HT-29 (cell line): ENCODE measurements at regions not wholly inside any gene's neighbourhood (a gene's known extent, or its start where the extent isn't known, plus 50 kb on each side); places are given as distances from the start of the nearest gene placed in this dataset.
A peak's percentile ranks its signal among the peaks of the same experiment; 100 is the strongest.
"Not testable (repeated sequence)": the region's sequence is repeated elsewhere in the genome, so short reads cannot be mapped to it uniquely, and the experiment has no call there.

Experiments used
- DNase-seq: peaks from one replicate; pipeline ENCODE4 v3.0.0-alpha.2; 2015; ENCODE audit warnings: low spot score

DNA sequence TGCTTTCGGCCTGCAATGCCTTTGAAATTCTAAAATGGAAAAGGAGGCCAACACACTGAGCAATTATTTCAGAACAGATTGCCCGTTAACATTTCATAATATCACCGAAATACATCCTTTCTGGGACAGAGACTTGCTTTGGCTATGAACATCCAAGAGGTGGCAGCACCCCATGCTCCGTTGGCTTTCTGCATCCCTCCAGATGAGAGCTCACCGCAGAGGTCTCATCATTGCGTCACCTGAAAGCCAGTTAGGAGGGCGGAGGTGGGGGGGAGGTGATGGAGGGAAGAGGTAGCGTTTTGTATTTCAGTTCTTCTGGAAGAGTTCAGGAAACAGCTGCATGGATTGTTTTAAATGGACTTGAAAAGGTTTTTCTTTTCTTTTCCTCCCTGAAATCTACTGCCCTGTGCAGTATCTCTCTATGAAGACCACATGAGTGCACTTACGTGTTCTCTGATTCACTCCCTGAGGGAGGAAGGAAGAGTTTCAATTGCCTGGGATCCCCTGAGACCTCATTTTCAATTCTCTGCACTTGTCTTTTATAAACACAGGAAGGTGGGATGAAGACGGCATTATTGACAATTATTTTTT, 166.8 kb upstream of the PGRMC2 start:
- peak; percentile 85 for DNase-seq

DNA sequence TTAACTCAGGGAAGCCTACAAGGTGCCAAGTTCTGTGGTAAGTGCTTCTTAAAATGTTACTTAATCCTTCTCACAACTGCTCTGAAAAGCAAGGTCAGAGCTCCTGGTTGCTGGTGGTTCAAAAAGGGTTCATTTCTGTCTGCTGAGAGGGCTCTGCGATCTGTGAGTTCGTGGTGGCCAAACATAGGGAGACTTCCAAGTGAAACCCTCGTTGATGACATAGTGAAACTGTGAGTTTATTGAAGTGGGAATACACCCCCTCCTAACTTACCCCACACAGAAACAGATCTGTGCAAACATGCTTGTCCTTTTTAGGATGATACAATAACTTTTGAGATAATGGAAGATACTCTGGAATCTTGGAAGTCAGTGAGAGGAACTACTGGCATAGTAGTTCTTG, 164.8 kb upstream of the PGRMC2 start:
- no peak for DNase-seq

DNA sequence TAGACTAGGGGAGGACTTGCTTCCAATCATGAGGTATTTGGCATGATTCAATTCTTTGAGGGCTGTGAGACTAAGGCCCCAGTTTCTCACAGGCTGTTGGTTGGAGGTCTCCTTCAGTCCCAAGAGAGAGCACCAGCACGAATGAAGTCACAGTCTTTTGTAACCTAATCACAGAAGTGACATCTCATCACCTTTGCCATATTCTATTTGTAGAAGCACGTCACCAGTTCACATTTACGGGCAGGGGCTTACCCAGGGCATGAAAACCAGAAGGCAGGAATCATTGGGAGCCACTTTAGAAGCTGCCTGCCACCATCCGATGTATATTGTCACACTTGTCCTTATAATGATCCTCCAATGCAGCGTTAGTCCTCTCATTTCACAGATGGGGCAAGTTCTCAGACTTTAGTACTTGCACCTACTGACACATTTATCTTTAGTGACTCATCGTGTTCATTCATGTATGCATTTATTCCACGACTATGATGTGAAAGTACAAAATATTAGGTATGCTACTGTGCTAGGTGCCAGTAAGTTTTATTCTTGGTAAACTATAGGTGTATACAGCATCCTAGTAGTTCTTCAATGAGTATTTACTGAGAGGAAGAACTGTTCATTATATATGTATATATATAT, 163.8 kb upstream of the PGRMC2 start:
- no peak for DNase-seq

DNA sequence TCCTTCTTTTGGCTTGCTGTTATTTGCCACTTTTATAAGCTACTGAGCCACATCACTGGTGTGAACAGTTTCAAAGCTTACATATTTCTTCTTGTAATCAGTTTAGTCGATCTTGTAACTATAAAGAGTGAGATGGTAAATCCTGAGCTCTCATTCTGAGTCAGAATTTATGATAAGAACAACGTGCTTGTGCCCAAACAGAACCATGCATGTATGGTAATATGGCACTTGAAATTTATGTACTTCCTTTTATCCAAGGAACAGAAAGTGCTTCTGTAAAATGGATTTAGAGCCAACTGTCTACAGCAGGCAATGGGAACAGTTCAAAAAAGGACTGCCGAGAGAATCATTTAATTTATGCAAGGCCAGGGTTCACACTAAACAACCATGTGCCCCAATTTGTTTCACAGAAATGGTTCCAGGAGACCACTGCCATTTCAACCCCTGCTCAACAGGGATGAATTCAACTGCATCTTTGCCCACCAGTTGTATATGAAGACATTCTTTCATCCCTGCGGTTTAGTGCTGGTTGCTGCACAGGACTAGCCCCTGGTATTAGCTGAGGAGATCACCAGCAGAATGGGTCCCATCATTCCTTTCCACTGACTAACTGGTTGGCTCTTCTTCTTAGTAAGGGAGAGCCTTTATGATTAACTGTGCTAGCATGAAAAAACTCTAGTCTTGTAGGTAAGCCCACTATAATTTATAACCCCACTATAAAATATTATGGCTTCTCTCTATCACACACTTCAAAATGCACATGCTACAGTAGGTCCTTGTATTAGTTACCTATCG, 162.9 kb upstream of the PGRMC2 start:
- no peak for DNase-seq

DNA sequence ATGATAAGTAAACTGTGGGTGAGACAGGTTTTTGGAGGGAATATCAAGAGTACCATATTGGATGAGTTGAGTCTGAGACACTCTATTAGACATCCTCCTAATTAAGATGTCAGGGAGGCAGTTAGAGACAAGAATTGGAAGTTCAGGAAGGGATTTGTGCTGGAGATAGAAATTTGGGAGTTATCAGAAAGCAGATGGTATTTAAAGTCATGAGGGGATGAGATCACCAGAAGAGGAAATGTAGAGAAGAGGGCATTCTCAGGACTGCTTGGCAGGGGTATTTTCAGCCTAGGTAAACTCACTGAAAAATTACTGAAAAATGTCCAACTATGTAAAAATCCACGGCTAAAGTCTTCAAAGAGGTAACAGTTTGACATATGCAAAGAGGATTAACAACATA, 161.6 kb upstream of the PGRMC2 start:
- no peak for DNase-seq

DNA sequence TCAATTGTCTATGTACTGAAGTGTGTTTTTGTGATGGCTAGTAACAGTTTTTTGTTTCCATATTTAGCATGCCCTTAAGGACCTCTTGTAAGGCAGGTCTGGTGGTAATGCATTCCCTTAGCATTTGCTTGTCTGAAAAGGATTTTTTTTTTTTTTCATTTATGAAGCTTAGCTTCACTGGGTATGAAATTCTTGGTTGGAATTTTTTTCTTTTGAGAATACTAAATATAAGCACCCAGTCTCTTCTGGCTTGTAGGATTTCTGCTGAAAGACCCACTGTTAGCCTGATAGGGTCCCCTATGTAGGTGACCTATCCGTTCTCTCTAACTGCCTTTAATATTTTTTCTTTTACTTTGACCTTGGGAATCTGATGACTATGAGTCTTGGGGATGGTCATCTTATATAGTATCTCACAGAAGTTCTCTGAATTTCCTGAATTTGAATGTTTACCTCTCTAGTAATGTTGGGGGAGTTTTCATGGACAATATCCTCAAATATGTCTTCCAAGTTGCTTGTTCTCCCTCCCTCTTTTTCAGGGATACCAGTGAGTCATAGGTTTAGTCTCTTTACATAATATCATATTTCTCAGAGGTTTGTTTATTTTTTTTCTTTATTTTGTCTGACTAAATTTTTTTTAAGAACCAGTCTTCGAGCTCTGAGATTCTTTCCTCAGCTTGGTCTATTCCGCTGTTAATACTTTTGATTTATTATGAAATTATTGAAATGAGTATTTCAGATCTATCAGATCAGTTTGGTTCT, 157.1 kb upstream of the PGRMC2 start:
- DNase-seq = no peak

DNA sequence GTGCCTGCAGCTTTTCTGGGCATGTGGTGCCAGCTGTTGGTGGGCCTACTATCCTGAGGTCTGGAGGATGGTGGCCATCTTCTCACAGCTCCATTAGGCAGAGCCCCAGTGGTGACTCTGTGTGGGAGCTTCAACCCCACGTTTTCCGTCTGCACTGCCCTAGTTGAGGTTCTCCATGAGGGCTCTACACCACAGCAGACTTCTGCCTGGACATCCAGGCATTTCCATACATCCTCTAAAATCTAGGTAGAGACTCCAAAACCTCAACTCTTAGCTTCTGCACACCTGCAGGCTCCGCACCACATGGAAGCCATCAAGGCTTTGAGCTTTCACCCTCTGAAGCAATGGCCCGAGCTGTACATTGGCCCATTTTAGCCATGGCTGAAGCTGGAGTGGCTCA, 153.3 kb upstream of the PGRMC2 start:
- DNase-seq = no peak

DNA sequence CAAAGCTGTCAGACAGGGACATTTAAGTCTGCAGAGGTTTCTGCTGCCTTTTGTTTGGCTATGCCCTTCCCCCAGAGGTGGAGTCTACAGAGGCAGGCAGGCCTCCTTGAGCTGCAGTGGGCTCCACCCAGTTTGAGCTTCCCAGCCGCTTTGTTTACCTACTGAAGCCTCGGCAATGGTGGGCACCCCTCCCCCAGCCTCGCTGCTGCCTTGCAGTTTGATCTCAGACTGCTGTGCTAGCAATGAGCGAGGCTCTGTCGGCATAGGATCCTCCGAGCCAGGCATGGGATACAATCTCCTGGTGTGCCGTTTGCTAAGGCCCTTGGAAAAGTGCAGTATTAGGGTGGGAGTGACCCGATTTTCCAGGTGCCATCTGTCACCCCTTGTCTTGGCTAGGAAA, 149.4 kb upstream of the PGRMC2 start:
- DNase-seq = not testable (repeated sequence)

DNA sequence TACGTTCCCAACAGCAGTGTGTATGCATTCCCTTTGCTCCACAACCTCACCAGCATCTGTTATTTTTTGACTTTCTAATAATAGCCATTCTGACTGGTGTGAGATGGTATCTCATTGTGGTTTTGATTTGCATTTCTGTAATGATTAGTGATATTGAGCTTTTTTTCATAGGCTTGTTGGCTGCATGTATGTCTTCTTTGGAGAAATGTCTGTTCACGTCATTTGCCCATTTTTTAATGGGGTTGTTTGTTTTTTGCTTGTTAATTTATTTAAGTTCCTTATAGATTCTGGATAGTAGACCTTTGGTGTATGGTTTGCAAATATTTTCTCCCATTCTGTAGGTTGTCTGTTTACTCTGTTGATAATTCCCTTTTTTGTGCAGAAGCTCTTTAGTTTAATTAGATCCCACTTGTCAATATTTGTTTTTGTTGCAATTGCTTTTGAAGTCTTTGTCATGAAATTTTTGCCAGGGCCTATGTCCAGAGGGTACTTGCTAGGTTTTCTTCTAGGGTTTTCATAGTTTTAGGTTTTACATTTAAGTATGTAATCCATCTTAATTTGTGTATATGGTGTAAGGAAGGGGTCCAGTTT, 141.5 kb upstream of the PGRMC2 start:
- DNase-seq = not testable (repeated sequence)

DNA sequence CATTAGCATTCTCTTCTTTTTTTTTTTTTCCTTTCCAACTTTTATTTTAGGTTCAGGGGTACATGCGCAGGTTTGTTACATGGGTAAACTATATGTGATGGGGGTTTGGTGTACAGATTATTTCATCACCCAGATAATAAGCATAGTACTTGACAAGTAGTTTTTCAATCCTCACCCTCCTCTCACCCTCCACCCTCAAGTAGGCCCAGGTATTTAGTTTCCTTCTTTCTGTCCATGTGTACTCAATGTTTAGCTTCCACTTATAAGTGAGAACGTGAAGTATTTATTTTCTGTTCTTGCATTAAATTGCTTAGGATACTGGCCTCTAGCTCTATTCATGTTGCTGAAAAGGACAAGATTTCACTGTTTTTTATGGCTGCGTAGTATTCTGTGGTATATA, 140.8 kb upstream of the PGRMC2 start:
- no peak for DNase-seq

DNA sequence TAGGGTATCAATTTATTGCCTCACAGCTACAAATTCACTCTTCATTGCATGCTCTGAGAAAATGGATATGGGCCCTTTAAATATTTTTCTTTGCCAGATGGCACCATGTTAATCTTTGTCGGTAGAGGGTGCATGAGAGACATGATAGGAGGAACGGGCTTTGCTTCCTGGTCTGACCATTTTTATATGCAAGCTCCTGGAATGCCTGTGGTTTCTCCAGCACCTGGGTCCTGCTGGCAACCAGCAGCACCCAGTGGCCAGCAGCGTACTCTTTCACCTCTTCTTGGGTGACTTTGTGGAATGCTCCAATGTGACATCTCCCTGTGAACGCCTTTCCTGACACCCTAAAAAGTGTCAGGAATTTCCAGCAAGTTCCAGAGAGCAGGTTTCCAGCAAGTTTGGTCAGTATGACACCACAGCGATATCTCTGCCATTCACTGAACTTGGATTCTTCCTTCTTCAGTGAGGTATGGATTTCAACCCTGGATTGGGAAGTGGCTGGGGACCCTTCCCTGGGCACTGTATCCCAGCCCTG, 140.3 kb upstream of the PGRMC2 start:
- peak; percentile 91 for DNase-seq

DNA sequence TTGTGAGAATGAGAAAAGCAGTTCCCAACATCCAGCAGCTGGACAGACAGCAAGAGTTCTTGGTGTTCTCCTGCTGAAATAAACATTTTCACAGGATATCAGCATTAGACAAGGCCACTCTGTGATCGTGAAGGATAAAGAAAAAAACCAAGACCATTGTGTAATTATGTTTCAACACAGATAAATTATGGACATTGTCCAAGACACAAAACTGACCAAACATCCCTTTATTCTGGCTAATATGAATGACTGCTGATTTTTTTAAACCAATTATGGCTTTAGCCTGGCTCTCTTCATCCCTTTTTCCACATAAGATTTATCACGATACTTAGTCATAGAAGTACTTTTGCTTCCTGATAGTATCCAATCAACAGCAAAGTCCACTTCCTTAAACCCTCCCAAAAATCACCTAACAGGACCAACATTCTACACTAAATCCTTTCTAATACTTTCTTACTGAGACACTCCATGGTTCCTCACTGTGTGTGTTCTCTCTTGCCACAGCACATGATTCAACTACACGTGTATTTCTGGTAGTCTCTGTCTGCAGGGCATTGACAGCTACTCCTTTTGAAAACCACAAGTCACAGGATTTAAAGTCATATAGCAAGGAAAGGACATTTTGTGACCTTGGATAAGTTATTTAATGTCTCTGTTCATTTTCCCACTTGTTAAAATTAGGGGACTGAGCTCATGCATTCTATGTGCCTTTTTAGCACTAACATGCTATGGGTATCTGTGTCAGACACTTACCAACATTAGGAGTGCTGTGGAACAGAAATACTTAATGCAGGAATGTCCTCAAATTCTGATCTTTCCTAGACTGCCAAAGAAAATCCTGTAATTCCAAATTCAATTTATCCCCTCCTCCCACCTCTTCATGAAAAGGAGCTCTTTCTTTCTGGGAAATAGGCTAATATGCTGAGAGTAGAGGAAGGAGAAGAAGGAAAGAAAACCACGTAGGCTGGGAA, 137.2 kb upstream of the PGRMC2 start:
- DNase-seq = no peak

DNA sequence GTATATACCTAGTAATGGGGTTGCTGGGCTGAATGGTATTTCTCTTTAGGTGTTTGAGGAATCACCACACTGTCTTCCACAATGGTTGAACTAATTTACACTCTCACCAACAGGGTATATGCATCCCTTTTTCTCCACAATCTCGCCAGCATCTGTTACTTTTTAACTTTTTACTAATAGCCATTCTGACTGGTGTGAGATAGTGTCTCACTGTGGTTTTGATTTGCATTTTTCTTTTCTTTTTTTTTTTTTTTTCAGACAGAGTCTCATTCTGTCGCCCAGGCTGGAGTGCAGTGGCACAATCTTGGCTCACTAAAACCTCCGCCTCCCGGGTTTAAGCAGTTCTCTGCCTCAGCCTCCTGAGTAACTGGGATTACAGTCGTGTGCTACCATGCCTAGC, 134.7 kb upstream of the PGRMC2 start:
- DNase-seq = not testable (repeated sequence)

DNA sequence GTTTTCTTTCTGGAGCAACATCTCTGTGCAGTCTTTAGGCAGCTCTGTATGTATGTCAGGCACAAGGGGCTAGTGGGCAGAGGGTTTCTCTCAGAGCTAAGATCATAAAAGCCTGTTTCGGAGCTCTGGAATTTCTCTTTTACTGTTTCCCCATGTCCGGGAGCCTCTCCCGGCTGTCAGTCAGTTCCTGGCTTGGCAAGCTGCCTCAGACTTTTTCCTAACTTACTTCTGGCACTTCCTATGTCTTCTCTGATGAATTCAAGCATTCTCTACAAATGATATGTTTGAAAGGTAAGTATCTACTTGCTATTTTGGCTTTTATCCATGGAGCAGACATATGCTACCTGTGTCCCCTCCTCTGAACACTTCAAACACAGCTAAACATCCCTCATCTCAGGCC, 129.3 kb upstream of the PGRMC2 start:
- no peak for DNase-seq

DNA sequence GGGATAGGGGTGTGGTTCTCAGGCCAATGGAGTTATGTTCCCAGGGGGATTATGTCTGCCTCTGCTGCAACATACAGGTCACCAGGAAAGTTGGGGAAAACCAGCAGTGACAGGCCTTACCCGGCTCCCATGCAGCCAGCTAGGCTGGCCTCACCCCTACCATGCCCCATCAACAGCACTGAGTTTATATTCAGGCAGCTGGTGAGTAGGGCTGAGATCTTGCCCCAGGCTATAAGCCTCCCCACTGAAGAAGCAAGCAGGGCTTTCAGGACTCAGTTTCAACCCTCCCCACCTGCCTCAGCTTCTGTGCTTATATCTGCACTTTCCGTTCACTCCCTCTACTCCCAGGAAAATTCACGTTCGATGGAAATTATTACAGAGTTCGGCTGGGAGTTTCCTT, 122.4 kb upstream of the PGRMC2 start:
- no peak for DNase-seq

DNA sequence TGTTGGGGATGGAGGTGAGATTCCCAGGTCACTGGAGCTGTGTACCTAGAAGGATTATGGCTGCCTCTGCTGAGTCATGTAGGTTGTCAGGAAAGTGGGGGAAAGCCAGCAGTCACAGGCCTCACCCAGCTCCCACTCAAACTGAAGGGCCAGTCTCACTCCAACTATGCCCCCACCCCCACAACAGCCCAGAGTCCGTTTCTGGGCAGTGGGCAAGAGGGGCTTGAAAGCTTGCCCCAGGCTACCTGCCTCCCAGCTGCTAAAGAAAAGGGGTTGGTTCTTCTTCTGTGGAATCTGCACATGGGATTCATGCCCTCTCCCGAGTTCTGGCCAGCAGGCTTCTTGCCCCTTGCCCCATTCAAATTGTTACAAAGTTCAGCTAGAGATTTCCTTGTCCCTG, 116.0 kb upstream of the PGRMC2 start:
- DNase-seq = no peak

DNA sequence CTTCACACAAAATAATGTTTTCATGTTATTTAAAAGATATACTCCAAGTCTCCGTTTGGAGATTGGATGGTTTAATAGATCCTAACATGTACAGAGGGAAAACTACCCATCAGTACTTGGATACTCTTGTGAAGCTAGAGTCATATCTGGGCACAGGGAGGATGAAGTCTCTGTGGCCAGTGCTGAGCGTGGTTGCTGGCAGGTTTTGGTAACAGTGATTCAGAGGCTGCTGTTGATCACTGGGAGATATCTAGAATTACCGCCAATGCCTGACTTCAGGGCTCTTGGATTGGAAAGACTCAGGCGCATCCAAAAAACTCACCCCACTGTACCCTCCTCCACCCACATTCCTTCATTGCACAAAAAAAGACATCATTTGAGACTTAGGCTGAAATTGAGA, 107.2 kb upstream of the PGRMC2 start:
- no peak for DNase-seq

DNA sequence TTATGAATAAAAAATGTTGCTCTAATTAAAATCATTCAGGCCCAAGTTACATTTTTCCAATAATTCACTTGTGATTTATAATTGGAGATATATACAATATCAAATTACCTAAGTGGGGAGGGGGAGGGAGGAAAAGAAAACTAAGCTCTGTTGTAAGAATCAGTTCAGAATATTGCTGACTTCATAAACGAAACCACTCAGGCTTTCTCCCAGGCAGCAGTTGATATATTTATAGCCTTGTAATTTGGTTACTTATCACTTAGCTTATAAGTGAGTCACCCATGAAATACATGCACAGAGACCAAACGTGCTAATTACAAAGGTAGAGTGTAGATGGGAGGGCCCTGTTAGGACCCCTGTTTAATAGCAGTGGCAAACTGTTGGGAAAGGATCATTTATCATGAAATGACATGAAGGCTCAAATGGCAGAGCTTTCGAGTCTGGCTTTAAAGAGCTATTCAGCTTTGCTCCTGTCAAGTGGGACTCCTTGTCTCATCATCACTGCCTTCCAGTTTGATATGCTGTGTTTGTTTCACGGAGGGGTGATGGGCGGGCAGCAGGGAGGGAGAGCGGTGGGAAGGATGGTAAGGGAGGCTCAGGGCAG, 105.6 kb upstream of the PGRMC2 start:
- DNase-seq = peak; percentile 42

DNA sequence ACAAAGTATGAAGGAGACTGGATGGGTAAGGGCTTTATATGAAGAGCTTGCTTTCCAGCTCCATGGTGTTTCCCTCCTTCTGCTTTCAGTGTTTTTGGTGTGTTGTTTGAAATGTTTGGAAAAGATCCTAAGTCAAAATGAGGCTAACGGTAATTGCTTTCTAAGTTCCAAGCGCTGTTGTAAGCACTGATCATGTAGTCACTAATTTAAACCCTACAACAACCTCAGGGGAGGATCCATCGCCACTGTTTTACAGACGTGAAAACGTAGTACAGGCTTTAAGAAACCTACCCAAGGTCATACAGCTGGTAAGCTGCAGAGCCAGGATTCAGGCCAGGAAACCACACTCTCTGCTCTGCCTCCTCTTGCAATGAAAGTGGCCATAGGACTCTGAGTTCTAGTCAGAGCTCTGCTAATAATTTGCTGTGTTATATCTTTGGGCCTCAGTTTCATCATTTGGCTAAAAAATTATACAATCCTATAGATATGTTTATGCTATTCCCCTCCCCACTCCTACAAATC, 102.9 kb upstream of the PGRMC2 start:
- DNase-seq = no peak

DNA sequence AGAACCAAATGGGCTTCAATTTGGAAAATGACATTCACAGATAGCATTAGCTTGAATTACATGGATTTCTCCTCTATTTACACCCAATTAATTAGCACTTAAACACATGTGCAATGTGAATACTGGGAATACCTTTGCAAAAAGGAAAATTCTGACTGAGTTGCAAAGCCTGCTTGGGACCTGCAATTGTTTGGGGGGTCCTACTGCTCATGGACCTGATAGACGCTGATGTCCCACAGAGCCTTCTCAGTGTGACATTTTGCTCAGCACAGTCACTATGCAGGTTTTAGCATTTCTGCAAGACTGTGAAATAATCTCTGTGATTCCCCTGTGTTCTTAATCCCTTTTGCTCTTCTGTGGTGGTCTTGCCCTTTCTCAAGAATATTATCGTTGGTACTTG, 101.2 kb upstream of the PGRMC2 start:
- no peak for DNase-seq
